GM12891 (cell line): ENCODE measurements at regions not wholly inside any gene's neighbourhood (a gene's known extent, or its start where the extent isn't known, plus 50 kb on each side); places are given as distances from the start of the nearest gene placed in this dataset.

ENCODE experiments used
- POLR2A ChIP-seq: IDR thresholded peaks from 2 replicates; pipeline ENCODE4 v1.6.1; 2011; ENCODE audit warnings: low read depth, low read length, control low read depth
- POLR2AphosphoS5 ChIP-seq: IDR thresholded peaks from 2 replicates; pipeline ENCODE4 v1.6.1; 2011; ENCODE audit warnings: low read depth, low read length, control low read depth
- POU2F2 ChIP-seq: IDR thresholded peaks from 2 replicates; pipeline ENCODE4 v1.6.1; 2011; ENCODE audit warnings: low read depth, mild to moderate bottlenecking, control low read depth, low read length, moderate library complexity

DNA sequence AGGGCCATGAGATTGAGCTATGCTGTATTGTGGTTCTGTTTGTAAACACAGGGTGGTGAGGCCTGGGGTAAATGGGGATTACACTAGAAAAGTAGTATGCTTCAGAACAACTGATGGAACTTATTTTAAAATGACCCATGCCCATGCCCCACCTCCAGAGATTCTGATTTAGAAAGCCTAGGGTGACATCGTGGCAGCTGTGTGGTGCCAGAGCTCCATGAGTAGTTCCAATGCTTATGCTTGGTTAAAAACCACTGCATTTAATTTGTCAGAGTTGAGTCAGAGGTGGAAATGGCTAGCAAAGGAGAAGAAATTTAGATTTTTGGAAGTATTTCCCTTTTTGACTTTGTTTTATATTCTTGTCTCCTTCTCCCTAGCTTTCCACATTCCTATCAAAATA is 63.4 kb upstream of the PDE5A start:
- TF ChIP-seq POU2F2 = no peak
- TF ChIP-seq POLR2AphosphoS5 = no peak
- TF ChIP-seq POLR2A = no peak
